ENCODE measurements at regions not wholly inside any gene's neighbourhood (a gene's known extent, or its start where the extent isn't known, plus 50 kb on each side); places are given as distances from the start of the nearest gene placed in this dataset.
"Not testable (repeated sequence)": the region's sequence is repeated elsewhere in the genome, so short reads cannot be mapped to it uniquely, and the experiment has no call there.

DNA sequence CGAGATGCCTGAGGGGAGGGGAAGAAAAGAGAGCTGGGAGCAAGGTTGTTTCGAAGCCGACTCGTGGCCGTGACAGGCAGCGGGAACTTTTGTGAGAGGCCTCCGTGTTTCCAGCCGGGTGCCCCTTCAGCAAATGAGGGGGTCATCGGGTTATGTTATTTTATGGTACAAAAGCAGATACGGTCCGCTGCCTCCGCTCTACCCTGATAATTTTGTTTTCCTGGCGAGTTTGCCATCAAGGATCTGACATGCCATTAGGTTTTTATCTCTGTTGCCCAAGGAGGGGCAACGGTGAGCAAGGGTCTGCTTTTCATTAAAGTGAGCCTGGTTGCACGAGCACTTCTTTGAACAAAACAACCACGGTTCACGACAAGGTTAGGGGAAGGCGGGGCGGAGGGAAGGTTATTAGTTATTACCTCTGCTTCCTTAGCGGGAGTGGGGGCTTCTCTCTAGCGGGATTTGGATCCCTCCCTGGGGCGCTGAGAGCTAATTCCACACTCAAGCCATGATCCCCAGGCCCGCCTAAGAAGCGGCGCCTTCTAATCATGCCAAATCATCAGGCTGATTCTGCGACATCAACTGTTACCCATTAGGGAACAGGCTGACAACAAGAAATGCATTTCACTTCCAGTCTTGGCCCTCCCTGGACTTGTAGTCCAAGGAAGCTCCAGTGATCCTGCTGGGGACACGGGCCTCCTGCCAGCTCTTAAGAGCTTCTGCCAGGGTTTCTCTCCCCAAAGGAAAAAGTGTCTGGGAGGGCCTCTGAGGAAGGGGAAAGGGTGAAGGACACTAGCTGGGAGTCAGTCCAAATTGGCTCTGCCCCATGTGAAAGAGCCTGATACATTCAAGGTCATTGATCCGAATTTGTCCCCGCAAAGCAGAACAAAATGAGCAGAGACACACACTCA, 617.7 kb downstream of the MID1IP1 start:
- no peak for DNase-seq

DNA sequence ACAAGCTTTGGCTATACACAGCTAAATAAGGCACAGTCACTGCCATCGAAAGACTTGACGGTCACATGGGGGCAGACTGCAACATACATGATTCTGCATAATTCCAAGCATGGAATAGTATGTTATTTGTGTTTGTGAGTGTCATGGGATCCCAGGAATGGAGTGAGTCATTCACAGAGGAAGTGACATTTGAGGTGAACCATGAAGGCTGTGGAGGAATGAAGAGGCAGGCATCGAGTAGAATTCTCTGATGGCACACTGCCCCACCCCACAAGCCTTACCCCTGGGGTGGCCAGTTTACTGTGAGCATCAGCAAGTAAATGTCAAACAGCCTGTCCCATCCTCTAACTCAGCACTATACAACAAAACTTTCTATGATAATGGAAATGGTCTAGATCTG, 619.7 kb downstream of the MID1IP1 start:
- no peak for DNase-seq

DNA sequence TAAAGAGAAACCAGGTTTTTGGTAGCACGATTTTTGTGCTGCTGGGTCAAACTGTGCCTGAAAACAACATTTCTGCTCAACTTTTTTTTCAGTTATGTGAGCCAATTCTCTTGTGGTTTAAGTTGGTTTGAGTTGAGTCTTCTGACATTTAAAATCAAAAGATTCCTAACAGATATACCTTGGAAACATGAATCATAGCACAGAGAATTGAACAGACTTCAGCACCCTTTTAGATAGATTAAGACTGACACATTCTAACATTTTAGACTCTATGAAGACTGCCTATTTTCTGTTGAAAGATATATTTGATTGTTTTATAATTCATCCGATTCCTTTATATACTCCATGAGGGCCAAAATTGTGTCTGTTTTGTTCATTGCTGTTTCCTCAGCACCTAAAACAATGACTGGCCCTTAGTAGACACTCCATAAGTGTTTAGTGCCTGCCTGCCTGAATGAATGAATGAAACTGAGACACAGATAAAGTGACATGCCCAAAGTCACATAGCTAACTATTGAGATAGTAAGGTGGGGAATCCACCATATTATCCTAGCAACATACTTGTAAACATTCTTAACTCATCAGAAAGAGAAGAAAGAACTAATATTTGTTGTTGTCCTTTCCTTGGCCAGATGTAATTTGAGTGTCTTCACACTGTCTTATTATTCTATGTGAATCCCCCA, 624.0 kb downstream of the MID1IP1 start:
- DNase-seq, result no peak

DNA sequence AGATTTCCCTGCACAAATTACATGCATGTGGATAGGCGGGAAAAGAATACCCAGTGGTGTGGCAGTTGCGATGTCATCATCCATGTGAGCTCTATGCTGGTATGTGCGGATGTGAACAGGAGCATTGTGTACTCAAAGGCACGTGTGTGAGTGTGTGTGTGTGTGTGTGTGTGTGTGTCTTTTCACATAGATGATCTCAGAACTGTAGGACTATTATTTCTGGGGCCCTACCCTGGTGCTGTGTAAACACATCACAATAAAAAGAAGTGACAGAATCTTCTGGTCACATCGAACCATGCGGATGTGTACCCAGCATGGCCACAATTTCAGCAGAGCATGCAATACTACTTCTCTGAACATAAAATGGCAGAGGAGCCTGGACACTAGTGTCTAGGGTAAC, 624.8 kb downstream of the MID1IP1 start:
- no peak for DNase-seq

DNA sequence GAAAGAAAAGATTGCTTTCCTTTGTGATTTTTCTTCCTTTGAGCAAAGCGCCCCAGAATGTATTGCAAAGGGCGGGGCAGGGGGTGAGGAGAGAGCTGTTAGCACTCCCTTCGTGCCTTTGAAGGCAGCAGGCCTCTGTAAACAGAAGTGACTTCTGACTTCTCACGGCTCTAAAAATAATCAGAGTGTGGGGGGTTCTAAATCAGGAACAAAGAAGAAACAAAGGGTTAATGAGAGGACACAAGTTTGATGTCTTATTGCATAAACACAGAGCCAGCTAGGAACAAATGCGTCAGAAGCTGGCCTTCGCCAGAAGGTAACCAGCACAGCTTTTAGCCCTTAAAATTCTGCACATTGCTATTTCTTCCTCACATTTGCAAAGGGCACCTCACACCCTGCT, 626.2 kb downstream of the MID1IP1 start:
- DNase-seq, result peak; percentile 36

DNA sequence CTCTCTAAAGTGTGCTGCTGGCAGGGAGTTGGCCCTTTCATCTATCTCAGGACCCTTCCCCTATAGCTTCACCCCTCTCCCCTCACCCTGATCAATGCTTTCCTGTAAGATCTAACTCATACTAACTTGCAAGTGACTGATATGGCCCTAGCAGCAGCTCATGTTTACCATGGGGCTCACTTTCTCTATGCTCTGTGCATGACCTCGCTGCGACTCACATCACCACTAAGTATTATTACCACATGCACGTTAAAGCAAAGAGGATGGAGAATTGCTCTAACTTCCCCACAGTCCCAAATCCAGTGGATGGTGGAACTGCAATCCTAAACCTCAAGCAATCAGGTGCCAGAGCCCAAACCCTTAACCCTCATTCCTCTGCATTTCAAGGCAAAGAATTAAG, 626.6 kb downstream of the MID1IP1 start:
- peak; percentile 67 for DNase-seq

DNA sequence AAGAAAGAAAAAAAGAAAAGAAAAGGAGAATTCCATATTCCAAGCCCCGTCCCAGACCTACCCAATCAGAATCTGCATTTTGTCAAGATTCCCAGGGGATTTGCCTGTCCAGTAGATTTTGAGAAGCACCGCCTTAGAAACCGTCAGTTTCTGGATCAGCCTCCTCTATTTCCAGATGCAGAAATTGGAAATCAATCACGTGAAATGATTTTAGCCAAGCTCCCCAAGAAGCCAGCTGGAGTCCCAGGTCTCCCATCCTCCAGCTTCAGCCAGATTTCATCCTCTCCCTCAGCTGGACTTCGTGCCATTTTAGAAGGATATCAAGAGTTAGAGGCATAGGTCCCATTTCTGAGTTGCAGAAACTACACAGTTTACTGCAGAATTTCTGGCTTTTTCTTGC, 629.3 kb downstream of the MID1IP1 start:
- no peak for DNase-seq

DNA sequence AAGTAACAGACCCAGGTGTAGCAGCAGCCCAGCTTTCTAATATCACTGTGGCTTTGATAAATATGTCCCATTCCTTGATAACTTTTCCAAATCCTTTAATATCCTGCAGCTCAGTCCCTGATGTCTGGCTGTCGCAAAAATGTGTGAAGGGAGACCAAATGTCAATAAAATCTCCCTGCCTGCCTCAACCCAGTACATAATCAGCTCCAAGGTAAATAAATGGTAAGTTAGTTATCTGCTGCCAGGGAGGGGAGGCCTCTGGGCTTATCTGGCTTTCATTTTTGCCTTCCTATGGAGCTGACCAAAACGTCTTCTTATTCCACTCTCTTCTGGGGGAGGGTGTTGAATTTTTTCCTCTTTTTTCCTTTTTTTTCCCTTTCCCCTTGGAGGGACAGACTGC, 630.6 kb downstream of the MID1IP1 start:
- DNase-seq, result no peak

DNA sequence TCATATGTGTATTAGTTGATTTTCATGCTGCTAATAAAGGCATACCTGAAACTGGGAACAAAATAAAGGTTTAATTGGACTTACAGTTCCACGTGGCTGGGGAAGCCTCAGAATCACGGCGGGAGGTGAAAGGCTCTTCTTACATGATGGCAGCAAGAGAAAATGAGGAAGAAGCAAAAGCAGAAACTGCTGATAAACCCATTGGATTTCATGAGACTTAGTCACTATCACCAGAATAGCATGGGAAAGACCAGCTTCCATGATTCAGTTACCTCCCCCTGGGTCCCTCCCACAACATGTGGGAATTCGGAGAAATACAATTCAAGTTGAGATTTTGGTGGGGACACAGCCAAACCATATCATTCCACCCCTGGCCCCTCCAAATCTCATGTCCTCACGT, 633.4 kb downstream of the MID1IP1 start:
- DNase-seq, result not testable (repeated sequence)

DNA sequence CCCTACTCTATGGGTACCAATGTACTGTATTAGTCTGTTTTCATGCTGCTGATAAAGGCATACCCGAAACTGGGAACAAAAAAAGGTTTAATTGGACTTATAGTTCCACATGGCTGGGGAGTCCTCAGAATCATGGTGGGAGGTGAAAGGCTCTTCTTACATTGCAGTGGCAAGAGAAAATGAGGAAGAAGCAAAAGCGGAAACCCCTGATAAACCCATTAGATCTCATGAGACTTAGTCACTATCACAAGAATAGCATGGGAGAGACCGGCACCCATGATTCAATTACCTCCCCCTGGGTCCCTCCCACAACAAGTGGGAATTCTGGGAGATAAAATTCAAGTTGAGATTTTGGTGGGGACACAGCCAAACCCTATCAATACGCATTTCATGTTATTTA, 635.3 kb downstream of the MID1IP1 start:
- not testable (repeated sequence) for DNase-seq

DNA sequence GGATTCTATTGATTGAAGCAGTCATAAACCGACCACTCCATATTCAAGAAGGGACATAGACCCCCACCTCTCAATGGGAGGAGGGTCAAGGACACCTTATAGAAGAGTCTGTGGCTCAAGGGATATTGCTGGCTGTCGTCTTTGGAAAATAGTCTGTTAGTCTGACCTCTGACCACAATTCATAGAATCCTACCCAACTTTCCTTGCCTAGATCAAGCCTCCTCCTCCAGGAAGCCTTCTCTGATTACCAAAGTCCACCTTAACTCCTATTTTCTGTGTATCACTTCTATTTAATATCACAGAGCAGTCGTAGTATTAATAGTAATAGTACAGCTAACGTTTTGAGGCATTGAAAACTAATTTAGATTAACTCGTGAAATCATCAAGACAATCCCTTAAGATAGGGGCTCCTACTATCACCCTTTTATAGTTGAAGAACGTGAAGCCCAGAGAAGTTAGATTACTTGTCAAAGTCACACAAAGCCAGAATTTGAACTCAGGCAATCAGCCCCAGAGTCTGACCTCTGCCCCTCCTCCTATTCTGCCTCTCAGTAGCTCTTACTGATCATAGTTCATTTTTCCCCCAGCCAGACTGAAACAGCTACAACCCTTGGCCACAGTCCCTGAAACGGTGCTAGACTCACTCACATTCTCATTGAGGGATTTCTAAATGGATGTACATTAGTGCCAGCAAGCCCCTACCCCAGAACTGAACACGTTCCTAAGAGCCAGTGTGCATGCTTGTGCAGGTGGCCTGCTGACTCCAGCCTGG, 636.6 kb downstream of the MID1IP1 start:
- no peak for DNase-seq

DNA sequence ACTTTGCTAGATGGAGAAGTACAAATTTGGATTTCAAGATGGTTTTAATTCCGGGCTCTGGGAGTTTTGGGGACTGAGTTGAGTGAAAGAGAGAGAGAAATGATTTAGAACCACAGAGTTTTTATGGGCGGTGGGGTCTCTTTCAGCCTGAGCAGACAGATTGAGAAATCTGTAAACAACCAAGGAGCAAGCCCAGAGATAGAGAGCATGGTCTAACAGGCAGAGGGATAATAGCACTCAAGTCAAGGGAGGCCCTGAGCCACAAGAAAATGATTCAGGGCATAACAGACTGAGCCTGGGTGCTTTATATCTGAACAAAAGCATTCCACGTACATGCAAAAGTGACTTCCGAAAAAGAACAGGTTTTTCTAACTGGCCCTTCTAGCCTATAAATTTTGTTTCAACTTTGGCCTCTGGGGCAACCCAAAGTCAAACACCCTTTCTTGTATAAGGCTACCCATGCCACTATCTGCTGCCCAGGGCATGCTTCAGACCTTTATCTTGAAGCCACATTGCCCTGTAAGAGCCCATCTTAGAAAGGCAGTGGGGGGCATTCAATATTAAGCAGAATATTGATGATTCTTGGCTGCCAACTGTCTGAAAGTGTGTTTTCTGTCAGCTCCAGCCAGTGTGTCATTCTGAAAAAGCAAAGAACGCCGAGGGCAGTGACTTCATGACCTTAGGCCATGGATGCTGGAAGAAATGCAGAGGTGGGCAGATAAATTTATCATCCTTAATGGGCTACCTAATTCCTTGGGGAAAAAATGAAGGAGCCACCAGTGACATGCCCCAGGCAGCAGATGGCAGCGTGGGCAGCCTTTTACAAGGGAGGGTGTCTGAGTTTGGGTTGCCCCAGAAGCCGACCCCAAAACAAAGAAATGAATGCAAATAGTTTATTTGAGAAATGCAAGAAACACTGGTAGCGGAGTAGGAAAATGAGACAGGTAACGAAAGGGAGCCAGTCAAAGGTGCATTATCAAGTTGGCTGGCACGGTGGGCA, 637.6 kb downstream of the MID1IP1 start:
- no peak for DNase-seq

DNA sequence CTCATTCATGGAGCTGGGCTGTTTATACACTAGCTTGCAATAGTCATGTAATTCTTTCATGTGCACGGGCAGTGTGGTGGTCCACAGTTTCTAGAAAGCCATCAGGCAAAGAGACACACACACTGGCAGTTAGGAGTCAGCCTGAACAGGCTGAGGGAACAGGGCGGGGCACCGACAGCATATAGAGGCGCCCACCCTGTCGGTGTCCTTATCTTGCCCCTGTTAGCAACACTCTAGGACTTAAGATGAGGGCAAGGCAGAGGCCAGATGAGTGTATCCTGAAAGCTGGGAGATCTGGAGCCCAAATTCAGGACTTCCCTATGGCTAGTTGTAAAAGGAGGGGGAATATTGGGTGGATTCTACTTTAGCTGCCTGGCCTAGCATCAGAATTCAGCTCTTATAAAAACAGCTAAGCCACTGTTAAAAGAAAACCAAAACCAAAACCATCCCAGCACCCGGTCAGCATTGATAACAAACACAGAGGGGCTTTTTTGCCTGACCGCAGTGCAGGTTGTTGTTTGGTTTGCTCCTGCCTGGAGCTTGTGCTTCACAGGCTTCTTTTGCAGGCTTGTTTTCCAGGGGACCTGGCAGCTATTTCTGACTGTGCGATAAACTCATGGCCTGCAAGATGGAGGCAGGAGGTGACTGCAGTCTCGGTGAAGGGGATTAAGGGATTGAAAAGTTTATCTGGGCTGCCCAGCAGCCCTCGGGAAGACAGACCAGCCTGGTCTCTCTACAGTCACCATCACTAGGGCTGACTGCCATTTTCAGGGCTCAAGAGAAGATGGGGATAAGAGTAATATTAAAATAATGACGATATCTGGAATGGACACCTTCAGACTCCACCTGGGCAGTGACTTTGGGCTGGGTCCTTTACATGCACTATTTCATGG, 638.9 kb downstream of the MID1IP1 start:
- peak; percentile 17 for DNase-seq

DNA sequence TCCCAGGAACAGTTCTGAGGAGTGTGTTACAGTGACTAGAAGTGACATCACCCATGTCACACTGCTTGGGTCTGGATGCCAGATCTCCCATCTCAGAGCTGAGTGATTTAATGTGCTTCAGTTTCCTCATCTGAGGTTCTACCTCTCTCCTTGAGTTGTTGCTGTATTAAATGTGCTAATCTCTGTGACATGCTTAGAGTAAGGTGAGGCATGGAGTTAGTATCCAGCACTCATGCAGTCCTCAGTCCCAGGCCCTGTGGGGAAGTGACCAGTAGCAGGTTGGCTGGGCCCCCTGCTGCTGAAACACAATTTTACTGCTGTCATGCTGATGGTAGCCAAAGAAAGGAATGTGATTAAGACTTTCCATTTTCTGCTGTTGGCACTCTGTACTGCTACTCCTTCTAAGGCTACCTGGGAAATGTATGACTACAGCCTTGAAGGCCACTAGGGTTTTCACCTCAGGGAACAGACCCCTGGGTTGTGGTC, 639.6 kb downstream of the MID1IP1 start:
- peak; percentile 45 for DNase-seq

DNA sequence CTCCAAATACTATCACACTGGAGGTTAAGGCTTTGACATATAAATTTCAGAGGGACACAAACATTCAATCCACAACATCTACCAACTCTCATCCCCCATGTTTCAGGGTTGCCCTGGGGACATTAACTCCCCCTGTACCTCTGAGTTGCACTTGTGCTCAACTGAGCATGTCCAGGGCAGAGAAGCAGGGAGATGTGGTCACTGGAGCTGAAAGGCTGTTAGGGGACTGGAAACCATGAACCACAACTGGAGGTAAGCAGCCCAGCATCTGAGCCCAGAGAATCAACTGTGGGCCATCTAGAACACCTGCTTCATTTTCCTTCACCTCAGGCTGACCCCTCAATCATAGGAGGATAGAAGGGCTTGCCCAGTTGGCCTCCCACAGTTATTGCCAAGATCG, 641.1 kb downstream of the MID1IP1 start:
- no peak for DNase-seq

DNA sequence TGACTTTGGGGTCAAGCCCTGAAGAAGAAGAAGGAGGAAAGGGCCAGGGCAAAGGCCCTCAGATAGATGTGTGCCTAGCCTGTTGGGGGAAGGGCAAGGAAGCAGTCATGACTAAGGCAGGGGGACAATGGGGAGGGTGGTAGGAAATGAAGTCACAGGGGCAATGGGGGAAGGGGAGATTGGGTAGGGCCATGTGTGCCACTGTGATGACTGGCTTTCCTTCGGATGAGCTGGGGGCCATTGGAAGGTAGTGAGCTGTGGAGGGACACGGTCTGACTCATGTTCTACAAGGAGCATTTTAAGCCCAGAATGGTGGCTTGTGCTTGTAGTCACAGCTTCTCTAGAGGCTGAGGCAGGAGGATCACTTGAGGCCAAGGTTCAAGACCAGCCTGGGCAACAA, 642.0 kb downstream of the MID1IP1 start:
- DNase-seq, result peak; percentile 12

DNA sequence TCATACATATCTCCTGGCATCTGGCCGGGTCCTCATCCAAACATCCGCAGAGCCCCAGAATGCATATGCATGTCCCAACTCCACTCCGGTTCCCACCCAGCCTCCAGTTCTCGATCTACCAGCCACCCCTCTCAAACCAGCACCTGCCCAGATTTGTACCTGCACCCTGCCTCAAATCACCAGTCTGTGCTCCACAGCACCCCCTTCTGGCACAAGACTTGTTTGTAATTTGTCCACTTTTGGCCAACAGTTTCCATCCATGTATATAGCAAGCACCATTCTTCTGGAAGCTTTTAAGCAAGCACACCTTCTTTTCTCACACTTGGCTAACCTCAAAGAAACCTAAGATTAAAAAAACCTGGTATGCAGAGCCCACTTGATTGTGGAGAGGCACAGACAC, 644.1 kb downstream of the MID1IP1 start:
- DNase-seq, result peak; percentile 73

DNA sequence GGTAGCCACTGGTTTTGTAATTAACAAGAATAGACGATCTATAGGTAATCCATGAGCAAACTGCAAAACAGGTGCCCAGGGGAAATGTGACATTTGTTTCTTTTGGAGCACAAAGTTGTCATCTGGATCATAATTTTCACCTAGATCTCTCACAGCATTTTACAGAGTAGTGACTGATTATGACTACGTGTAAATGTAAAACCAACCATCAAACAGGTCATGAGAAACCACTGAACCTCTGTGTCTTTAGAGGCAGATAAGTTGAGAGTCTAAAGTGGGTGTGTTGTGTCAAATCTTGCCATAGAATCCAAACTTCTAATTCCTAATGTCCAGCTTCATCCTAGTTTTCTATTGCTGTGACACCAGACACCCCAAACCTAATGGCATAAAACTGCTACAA, 648.1 kb downstream of the MID1IP1 start:
- no peak for DNase-seq

DNA sequence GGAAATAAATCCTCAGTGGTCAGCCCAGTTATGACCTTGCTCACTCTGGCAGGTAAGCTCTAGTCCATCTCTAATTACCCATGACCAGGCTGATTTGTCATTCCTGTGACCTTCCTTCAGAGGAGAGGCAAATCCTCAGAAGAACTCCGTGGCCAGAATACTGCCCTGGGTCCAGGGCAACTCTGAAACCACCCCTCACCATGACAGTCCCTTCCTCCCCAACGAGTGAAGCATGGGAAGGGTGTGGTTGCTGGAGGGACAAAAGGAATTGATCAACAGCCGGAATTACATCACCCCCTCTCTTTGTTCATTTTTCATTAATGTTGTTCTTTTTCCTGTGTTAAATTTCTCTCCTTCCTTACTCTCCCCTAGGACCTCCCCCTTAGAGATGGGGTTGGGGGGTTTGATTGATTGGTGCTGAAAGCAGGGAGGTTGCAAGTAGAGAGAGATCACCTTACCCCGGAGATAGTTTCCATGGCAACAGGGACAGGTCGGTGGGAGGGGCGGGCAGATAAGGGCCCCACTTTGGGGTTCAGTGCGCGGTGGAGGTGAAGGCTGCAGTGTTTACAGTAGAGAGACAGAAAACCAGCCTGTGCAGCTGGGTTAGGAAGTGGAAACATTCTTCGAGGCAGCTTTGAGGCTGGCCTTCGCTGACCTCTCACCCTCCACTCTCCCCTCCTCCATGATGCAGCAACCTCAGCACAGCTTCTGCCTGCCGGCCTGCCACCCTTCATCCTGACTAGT, 647.4 kb downstream of the BCOR start:
- DNase-seq, result no peak

DNA sequence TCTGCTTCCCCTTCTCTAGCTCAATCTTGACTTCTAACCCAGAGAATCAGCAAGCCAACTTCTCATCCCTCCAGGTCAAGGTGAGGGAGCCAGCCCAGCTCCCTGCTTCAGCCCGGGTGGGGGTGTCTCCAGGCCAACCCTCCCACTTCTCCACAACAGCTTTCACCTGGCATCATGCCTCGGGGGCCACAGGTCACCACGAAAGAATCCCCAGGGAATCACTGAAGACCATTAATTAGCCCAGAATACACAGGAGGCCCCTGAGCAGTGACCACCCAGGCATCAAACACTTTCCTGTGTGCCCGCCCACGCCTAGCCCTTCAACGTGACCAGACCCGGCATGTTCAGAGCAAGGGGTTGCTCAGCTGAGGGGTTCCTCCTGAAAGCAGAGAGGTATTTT, 646.7 kb downstream of the BCOR start:
- DNase-seq, result no peak

Measured in activated CD4-positive, alpha-beta T cell treated with anti-CD3 and anti-CD28 coated beads for 48 hours (primary cell).